OCI-LY7 (cell line): ENCODE measurements at regions not wholly inside any gene's neighbourhood (a gene's known extent, or its start where the extent isn't known, plus 50 kb on each side); places are given as distances from the start of the nearest gene placed in this dataset.

Source experiments
- BruUV-seq: library from RNA; stranded (reverse); fragments of 400-500 nt; replicated peaks from 2 replicates; lab custom pipeline; 2021; lab: Mats Ljungman, UMichigan
- CTCF ChIA-PET: fragments of 300-600 bp; sonication (Branson Sonifier 250); formaldehyde crosslinking; loops from one replicate; lab custom pipeline; 2022; ENCODE audit warnings: antibody characterized with exemption; ENCODE audit not compliant: unreplicated experiment; lab: Charles Lee
- POLR2A ChIA-PET: fragments of 300-600 bp; sonication (Branson Sonifier 250); formaldehyde crosslinking; loops from one replicate; lab custom pipeline; 2022; ENCODE audit warnings: antibody characterized with exemption; lab: Charles Lee
- DNase-seq: peaks from one replicate; pipeline ENCODE4 v3.0.0-alpha.2; 2015; ENCODE audit warnings: low spot score
- H2AFZ ChIP-seq: fragments of 200-600 bp; sonication (generic), shearing (Covaris generic); 2 replicates; pipeline ENCODE4 v1.6.1; 2014; ENCODE audit warnings: mild to moderate bottlenecking, antibody characterized with exemption, low read length, moderate library complexity
- H3K27ac ChIP-seq: fragments of 200-600 bp; sonication (generic); 2 replicates; pipeline ENCODE4 v1.5.1; 2014; ENCODE audit warnings: mixed run types, low read depth, mild to moderate bottlenecking, moderate library complexity, low read length, inconsistent platforms; ENCODE audit not compliant: poor library complexity, severe bottlenecking
- H3K36me3 ChIP-seq: fragments of 200-600 bp; sonication (generic); 2 replicates; pipeline ENCODE4 v1.6.1; 2014; ENCODE audit warnings: mild to moderate bottlenecking, antibody characterized with exemption, low read length, moderate library complexity, mixed read lengths; ENCODE audit not compliant: insufficient read depth
- H3K4me1 ChIP-seq: fragments of 200-600 bp; sonication (generic); 2 replicates; pipeline ENCODE4 v1.5.1; 2014; ENCODE audit warnings: mild to moderate bottlenecking, low read length; ENCODE audit not compliant: insufficient read depth, poor library complexity, severe bottlenecking
- H3K4me2 ChIP-seq: fragments of 200-600 bp; sonication (generic); 2 replicates; pipeline ENCODE4 v1.6.1; 2014; ENCODE audit warnings: mild to moderate bottlenecking, low read length
- H3K4me3 ChIP-seq: fragments of 200-600 bp; sonication (generic); 2 replicates; pipeline ENCODE4 v1.5.1; 2014; ENCODE audit warnings: mild to moderate bottlenecking, low read depth, low read length; ENCODE audit not compliant: poor library complexity, severe bottlenecking
- H3K79me2 ChIP-seq: fragments of 200-600 bp; sonication (generic); 2 replicates; pipeline ENCODE4 v1.6.1; 2016; ENCODE audit warnings: low read depth, mild to moderate bottlenecking, low read length, moderate library complexity, mixed read lengths; ENCODE audit not compliant: insufficient read depth
- H3K9me2 ChIP-seq: fragments of 200-600 bp; sonication (generic); 2 replicates; pipeline ENCODE4 v1.6.1; 2016; ENCODE audit warnings: mild to moderate bottlenecking, low read length, mixed read lengths; ENCODE audit not compliant: insufficient read depth
- H3K9me3 ChIP-seq: fragments of 200-600 bp; sonication (generic); 2 replicates; pipeline ENCODE4 v1.6.1; 2014; ENCODE audit warnings: mild to moderate bottlenecking, mixed run types, low read length, mixed read lengths
- H4K20me1 ChIP-seq: fragments of 200-600 bp; sonication (generic); 2 replicates; pipeline ENCODE4 v1.6.1; 2014; ENCODE audit warnings: mild to moderate bottlenecking, antibody characterized with exemption, low read length, moderate library complexity, mixed read lengths; ENCODE audit not compliant: insufficient read depth
- CTCF ChIP-seq: fragments of 200-600 bp; sonication (generic); conservative IDR thresholded peaks from 2 replicates; pipeline ENCODE4 v1.5.1; 2014; ENCODE audit warnings: mild to moderate bottlenecking, antibody characterized with exemption, low read length, moderate library complexity, mixed read lengths
- EZH2phosphoT487 ChIP-seq: fragments of 200-600 bp; sonication (generic); IDR thresholded peaks from 2 replicates; pipeline ENCODE4 v1.6.1; 2018; ENCODE audit warnings: low read depth, borderline replicate concordance, mild to moderate bottlenecking, mixed run types, antibody characterized with exemption, low read length, moderate library complexity, mixed read lengths
- intact Hi-C: fragments of 100-400 bp; cut with micrococcal nuclease; formaldehyde crosslinking; loops from one replicate; pipeline ENCODE4 v1.10.0; 2022; ENCODE audit not compliant: unreplicated experiment

GRCh38 chr16:82252582-82252981 lies 82.6 kb upstream of the MPHOSPH6 start:
- TF ChIP-seq CTCF (no peak), EZH2phosphoT487 (no peak)
- Histone ChIP-seq H3K4me1 (no peaks in the 10 kb centered on the region), H3K9me3 (no peaks in the 10 kb centered on the region), H3K4me2 (no peak overlapping the region), H3K79me2 (no peaks in the 10 kb centered on the region), H2AFZ (no peak overlapping the region), H4K20me1 (no peaks in the 10 kb centered on the region), H3K27ac (no peak overlapping the region), H3K9me2 (no peaks in the 10 kb centered on the region), H3K4me3 (no peak overlapping the region), H3K36me3 (no peaks in the 10 kb centered on the region)
- no peak for DNase-seq
- BruUV-seq, result no TSS peak
- CTCF ChIA-PET, result no interaction called here
- POLR2A ChIA-PET, result no interaction called here
- intact Hi-C loops, result no loop called here

GRCh38 chr16:82248677-82249076 lies 78.7 kb upstream of the MPHOSPH6 start:
- Histone ChIP-seq H2AFZ (no peak overlapping the region), H4K20me1 (no peaks in the 10 kb centered on the region), H3K9me2 (no peaks in the 10 kb centered on the region), H3K9me3 (no peaks in the 10 kb centered on the region), H3K79me2 (no peaks in the 10 kb centered on the region), H3K4me2 (no peak overlapping the region), H3K4me1 (no peaks in the 10 kb centered on the region), H3K4me3 (no peak overlapping the region), H3K36me3 (no peaks in the 10 kb centered on the region), H3K27ac (no peak overlapping the region)
- CTCF ChIA-PET, result no interaction called here
- DNase-seq, result no peak
- POLR2A ChIA-PET, result interaction anchor here (0.6 kb wide), 1 partner anchor 16 kb away, joined by 4 read pairs; no protein-coding TSS in a partner anchor
- TF ChIP-seq CTCF, result no peak
- TF ChIP-seq EZH2phosphoT487, result no peak
- intact Hi-C loops, result no loop called here
- BruUV-seq, result no TSS peak

- no peaks in the 10 kb centered on the region for H4K20me1 ChIP-seq
- no peak for DNase-seq
These were observed 78.1 kb upstream of the MPHOSPH6 start for GRCh38 chr16:82248012-82248656.

More at GRCh38 chr16:82248012-82248656, 78.1 kb upstream of the MPHOSPH6 start:
- no peaks in the 10 kb centered on the region for H3K36me3 ChIP-seq
- H3K79me2 ChIP-seq, result no peaks in the 10 kb centered on the region
- no peak overlapping the region for H3K4me2 ChIP-seq
- no peaks in the 10 kb centered on the region for H3K4me1 ChIP-seq
- CTCF ChIA-PET, result no interaction called here
- TF ChIP-seq CTCF, result no peak
- no peak for TF ChIP-seq EZH2phosphoT487
- POLR2A ChIA-PET, result no interaction called here
- intact Hi-C loops, result no loop called here
- H3K9me2 ChIP-seq, result no peaks in the 10 kb centered on the region
- H2AFZ ChIP-seq, result no peak overlapping the region
- BruUV-seq, result no TSS peak
- H3K9me3 ChIP-seq, result no peaks in the 10 kb centered on the region
- no peak overlapping the region for H3K4me3 ChIP-seq
- H3K27ac ChIP-seq, result no peak overlapping the region
